Fibroblast of gingiva (primary cell): ENCODE measurements at regions not wholly inside any gene's neighbourhood (a gene's known extent, or its start where the extent isn't known, plus 50 kb on each side); places are given as distances from the start of the nearest gene placed in this dataset.
A peak's percentile ranks its signal among the peaks of the same experiment; 100 is the strongest.
"Not testable (repeated sequence)": the region's sequence is repeated elsewhere in the genome, so short reads cannot be mapped to it uniquely, and the experiment has no call there.

ENCODE experiments used
- DNase-seq: peaks from one replicate; pipeline ENCODE4 v3.0.0-alpha.2; 2011; ENCODE audit warnings: low read depth

DNA sequence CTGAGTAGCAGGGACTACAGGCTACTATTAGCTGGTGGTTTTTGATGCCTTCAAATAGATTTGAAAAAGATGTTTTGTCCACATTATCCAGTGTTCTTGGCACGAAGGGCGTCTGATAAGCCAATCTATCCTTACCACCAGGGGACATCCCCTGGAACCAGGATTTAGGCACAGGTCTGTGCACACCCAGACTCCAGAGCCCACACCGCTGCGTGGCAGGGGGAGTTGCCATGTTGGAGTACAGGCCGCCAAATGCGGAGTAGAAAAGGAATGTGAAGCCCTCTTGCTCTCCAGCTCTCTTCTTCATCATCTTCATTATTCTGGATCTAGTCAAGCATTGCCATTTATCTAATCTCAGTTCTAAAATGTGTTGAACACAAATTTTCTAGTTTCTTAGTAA lies 54.3 kb downstream of the RNU1-4 start:
- DNase-seq = peak; percentile 0

DNA sequence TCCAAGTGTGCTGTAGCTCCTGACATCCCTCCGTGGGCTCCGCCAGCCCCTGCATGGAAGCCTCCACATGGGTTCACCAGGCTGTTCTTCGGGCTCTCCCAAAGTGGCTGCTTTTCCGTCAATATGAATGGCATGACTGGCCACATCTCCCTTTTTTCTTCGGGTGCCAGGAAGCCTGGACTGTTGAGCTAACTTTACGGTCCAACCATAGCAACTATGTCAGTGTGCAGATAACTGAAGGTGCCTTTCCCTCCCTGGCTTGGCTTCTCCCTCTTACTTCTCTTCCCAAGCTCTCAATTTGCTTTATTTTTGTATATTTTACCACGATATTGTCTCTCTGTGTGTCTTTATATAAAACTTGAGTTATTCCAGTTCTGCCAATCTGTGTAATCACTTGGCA lies 54.8 kb downstream of the RNU1-4 start:
- not testable (repeated sequence) for DNase-seq

DNA sequence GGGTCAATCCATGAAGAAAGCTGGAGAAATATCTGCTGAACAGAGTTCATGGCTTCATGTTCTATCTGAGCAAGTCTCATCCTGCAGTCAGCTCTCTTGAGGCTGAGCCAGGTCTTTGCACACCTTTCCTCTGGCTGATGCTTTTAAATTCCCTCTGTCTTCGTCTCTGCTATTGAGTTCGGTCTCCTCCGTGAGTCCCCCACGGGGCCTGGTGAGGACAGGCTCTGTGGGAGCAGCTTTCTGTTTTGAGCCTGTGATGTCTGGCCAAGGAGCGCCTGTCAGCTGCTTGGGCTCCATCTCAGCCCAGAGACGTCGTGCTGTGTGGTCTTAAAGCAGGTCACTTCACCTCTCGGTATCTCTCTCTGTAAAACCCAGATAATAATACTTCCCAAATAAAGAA lies 55.9 kb downstream of the RNU1-4 start:
- not testable (repeated sequence) for DNase-seq

DNA sequence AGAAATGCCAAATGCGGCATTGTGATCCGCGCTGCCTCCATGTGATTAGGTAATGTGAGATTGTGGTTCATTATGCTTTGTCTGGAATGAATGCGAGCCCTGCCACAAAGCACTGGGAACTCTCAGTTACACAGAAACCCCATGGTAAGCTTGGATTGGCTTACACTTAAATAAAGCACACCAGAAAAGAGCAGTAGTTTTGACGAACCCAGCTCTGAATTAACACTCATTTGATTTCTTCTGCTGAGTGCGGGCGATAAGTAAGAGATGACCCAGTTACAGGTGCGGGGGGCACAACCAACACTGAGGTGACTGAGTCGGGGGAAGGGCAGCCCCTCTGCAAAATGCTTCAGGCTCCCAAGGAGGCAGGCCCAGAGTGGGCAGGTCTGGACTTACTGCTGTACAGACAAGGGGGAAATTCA lies 56.3 kb downstream of the RNU1-4 start:
- peak; percentile 14 for DNase-seq

DNA sequence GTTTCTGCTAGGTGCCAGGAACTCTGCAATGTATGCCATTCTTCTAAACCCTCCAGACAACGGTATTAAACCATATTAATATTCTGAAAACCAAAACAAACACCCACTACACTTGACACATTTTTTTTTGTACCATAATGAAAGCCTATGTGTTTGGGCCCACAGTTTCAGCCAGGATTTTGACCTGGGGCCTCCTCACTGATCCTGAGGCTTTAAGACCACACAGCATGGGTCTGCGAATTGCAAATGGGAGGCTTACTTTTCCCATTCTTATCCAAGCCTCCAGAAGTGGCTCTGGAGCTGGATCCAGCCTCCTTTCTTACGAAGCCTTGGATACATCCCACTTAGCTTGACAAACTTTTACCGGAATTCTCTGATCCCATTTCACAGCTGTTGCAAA lies 56.7 kb downstream of the RNU1-4 start:
- DNase-seq = peak; percentile 0

DNA sequence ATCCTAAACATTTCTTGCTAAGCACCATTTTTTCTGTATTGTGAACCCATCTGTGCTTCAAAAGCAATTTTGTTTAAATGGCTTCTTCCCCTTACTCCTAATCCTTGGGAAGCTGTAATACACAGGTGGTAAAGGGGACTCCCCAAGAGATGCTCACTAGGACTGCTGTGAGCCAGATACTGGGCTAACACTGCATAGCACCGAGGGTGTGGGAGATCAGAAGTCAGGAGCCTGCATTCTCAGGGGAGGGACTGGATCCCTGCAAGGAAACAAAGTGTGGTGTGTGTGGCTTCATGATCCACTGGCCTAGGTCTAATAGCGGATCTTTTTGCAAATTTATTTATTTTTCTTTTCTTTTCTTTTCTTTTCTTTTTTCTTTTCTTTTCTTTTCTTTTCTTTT lies 57.7 kb downstream of the RNU1-4 start:
- DNase-seq = peak; percentile 1
